Activated naive CD4-positive, alpha-beta T cell treated with anti-CD3 and anti-CD28 coated beads, Interleukin-2, amount 50 U/mL, for 16 hours (primary cell): ENCODE measurements at regions not wholly inside any gene's neighbourhood (a gene's known extent, or its start where the extent isn't known, plus 50 kb on each side); places are given as distances from the start of the nearest gene placed in this dataset.
"Not testable (repeated sequence)": the region's sequence is repeated elsewhere in the genome, so short reads cannot be mapped to it uniquely, and the experiment has no call there.

Experiments
- DNase-seq: peaks from one replicate; pipeline ENCODE4 v3.0.0-alpha.2; 2020

- DNase-seq = no peak
Observed at GRCh38 chr19:20385061-20385460, 180.5 kb downstream of the ZNF737 start.

- DNase-seq = no peak
Observed at GRCh38 chr19:20371911-20372310, 193.7 kb downstream of the ZNF737 start.

- DNase-seq = not testable (repeated sequence)
Observed at GRCh38 chr19:20371304-20371703, 194.3 kb downstream of the ZNF737 start.

GRCh38 chr19:20367811-20368294 lies 197.7 kb downstream of the ZNF737 start:
- DNase-seq = no peak

GRCh38 chr19:20365146-20365545 lies 198.1 kb downstream of the ZNF486 start:
- DNase-seq = no peak

- DNase-seq = no peak
Observed at GRCh38 chr19:20359933-20360720, 193.1 kb downstream of the ZNF486 start.

GRCh38 chr19:20358841-20359465 lies 191.9 kb downstream of the ZNF486 start:
- DNase-seq = not testable (repeated sequence)

- DNase-seq = no peak
Observed at GRCh38 chr19:20357921-20358320, 190.9 kb downstream of the ZNF486 start.

- no peak for DNase-seq
Observed at GRCh38 chr19:20351244-20351643, 184.2 kb downstream of the ZNF486 start.

GRCh38 chr19:20349206-20349605 lies 182.2 kb downstream of the ZNF486 start:
- DNase-seq = no peak

- DNase-seq = no peak
Observed at GRCh38 chr19:20339444-20339843, 172.4 kb downstream of the ZNF486 start.

GRCh38 chr19:20334760-20335159 lies 167.7 kb downstream of the ZNF486 start:
- DNase-seq = no peak

GRCh38 chr19:20333508-20333907 lies 166.5 kb downstream of the ZNF486 start:
- DNase-seq = no peak

GRCh38 chr19:20325151-20325550 lies 158.1 kb downstream of the ZNF486 start:
- DNase-seq = no peak

GRCh38 chr19:20321139-20321763 lies 154.2 kb downstream of the ZNF486 start:
- DNase-seq = no peak

- DNase-seq = no peak
Observed at GRCh38 chr19:20320191-20320590, 153.2 kb downstream of the ZNF486 start.

GRCh38 chr19:20318616-20319015 lies 151.6 kb downstream of the ZNF486 start:
- DNase-seq = no peak

GRCh38 chr19:20315543-20315942 lies 148.5 kb downstream of the ZNF486 start:
- DNase-seq = no peak

- DNase-seq = no peak
Observed at GRCh38 chr19:20313894-20314293, 146.9 kb downstream of the ZNF486 start.

- no peak for DNase-seq
Observed at GRCh38 chr19:20307127-20307526, 140.1 kb downstream of the ZNF486 start.

- DNase-seq = not testable (repeated sequence)
Observed at GRCh38 chr19:20296314-20296713, 129.3 kb downstream of the ZNF486 start.

GRCh38 chr19:20294181-20294580 lies 127.2 kb downstream of the ZNF486 start:
- no peak for DNase-seq

GRCh38 chr19:20292520-20292919 lies 125.5 kb downstream of the ZNF486 start:
- DNase-seq = not testable (repeated sequence)

GRCh38 chr19:20289186-20289585 lies 122.2 kb downstream of the ZNF486 start:
- no peak for DNase-seq
